Kidney glomerular epithelial cell (primary cell): ENCODE measurements at regions not wholly inside any gene's neighbourhood (a gene's known extent, or its start where the extent isn't known, plus 50 kb on each side); places are given as distances from the start of the nearest gene placed in this dataset.
"Not testable (repeated sequence)": the region's sequence is repeated elsewhere in the genome, so short reads cannot be mapped to it uniquely, and the experiment has no call there.

Experiments used
- DNase-seq: peaks from one replicate; lab custom pipeline; 2025; lab: John Stamatoyannopoulos, UW

GRCh38 chr2:160730296-160730995 lies 236.8 kb upstream of the RBMS1 start:
- DNase-seq = peak; percentile 65

DNA sequence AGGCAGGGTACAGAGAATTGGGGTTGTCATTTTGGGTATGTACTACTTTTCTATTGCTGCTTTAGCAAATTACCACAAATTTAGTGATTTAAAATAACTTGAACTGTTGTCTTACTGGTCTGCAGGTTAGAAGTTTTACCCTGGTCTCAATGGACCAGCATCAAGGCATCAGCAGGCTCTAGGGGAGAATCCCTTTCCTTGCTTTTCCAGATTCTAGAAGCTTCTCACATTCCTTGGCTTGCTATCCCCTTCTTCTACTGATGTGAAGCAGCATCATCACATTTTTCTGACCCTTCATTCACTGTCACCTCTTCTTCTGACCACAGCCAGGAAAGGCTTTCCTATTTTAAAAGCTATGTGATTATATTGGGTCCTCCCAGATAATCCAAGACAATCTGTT lies 237.8 kb upstream of the RBMS1 start:
- DNase-seq = no peak

GRCh38 chr2:160731856-160732255 lies 238.2 kb upstream of the RBMS1 start:
- DNase-seq = no peak

- no peak for DNase-seq
These were observed 242.1 kb upstream of the RBMS1 start for GRCh38 chr2:160735696-160736095.

GRCh38 chr2:160736148-160737028 lies 242.8 kb upstream of the RBMS1 start:
- no peak for DNase-seq

- DNase-seq = no peak
These were observed 243.6 kb upstream of the RBMS1 start for GRCh38 chr2:160737247-160737646.

GRCh38 chr2:160741271-160741670 lies 247.7 kb upstream of the RBMS1 start:
- no peak for DNase-seq

DNA sequence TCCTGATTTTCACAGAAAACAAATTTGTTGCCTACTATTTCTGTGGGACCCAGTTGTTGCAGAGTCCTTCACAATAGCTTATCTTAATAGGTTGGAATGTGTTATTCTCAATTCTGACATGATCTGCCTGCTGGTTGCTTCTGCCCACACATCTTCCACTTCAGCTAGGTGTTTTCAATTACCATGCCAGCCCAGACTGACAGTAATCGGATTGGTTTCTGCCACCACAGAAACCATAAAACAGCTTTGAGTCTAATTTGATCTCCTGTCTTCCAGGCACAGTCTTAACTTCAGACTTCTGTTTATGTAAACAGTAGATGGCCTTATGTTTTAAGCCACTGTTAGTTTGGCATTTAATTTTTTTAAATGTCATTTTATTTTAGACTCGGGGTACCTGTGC lies 248.2 kb upstream of the RBMS1 start:
- no peak for DNase-seq

DNA sequence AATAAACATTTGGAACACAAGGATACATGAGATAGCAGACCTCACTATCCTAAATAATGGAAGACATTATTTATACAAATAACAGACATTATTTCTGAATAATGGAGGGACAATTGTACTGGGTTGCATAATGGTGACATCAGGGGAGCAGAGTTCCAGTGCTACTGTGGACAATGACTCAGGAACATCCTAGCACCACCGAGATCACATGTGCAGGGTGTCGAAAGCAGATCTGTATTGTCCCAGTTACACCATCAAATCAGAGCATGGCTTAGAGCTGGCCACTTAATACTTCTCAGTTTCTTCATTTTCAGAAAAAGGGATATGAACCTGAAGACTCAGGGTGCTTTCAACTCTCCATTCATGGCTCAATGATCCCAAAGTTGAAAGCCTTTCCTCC lies 249.1 kb upstream of the RBMS1 start:
- DNase-seq = no peak

GRCh38 chr2:160747501-160748170 lies 254.0 kb upstream of the RBMS1 start:
- peak; percentile 24 for DNase-seq

GRCh38 chr2:160751021-160751420 lies 257.4 kb upstream of the RBMS1 start:
- DNase-seq = no peak

GRCh38 chr2:160752475-160753330 lies 259.1 kb upstream of the RBMS1 start:
- DNase-seq = no peak

- DNase-seq = no peak
These were observed 259.7 kb upstream of the RBMS1 start for GRCh38 chr2:160753331-160753654.

- no peak for DNase-seq
These were observed 260.4 kb upstream of the RBMS1 start for GRCh38 chr2:160753960-160754359.

DNA sequence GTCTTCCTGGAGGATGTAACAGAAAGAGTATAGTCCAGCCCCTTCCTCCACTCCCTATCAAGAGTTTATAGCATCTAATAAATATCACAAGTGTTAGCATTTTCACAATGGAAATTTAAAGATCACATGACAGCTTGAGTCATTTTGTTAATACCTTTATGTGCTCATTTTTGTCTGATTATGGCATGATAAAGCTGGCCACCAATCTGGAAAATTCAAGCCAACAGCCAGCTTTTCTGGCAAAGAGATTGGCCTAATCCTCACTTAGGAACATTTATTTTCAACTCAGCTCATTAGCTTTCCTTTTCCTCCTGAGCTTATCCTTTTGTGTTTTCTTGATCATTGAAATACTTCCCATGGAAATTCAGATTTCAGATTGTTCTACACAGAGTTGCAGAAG lies 262.9 kb upstream of the RBMS1 start:
- DNase-seq = no peak

- DNase-seq = not testable (repeated sequence)
These were observed 269.0 kb upstream of the RBMS1 start for GRCh38 chr2:160762493-160763128.

DNA sequence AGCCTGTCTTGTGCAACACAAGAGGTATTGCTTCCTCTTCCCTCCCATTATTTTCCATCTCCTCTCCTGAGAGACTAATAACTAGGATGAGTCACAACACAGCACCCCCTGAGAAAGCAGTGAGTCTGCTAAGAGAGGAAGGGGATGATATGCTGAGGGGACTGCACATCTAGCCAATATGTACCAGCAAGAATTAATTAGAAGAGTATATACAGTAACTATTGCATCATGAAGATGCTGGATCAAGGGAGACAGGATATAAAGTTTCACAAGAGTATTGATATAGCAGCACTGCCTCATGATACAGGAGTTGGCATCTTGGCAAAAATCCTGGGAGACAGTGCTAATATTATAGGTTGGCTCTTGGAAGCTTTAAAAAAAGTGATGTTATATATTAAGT lies 289.9 kb upstream of the RBMS1 start:
- no peak for DNase-seq

DNA sequence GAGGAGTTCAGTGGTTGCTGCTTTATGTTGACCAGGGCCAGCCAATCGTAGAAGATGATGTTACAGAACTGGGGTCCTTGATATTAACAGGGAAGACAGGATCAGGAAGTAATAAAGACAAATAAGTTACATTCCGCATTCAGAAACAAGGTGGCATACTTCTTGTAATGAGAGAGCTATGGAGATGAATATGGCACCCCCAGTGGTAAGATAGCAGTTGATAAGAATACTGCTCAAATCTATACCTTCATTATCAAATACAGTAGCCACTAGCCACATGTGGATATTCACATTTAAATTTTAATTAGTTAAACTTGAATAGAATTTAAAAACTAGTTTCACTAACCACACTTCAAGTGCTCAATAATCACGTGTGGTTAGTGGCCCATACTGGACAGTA lies 290.4 kb upstream of the RBMS1 start:
- no peak for DNase-seq

GRCh38 chr2:160790738-160791137 lies 297.1 kb upstream of the RBMS1 start:
- DNase-seq = no peak

DNA sequence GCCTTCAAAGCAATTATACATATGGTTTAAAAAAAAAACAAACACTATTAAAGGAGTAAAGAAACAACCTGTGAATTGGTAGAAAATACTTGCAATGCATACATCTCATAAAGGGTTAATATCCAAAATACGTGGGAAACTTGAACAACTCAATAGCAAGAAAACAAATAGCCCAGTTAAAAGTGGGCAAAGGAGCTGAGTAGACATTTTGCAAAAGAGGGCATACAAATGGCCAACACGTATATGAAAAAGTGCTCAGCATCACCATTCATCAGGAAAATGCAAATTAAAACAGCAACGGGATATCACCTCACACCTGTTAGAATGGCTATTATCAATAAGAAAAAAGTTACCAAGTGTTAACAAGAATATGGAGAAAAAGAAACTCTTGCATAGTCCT lies 298.3 kb upstream of the RBMS1 start:
- no peak for DNase-seq

GRCh38 chr2:160792837-160793236 lies 299.2 kb upstream of the RBMS1 start:
- no peak for DNase-seq

DNA sequence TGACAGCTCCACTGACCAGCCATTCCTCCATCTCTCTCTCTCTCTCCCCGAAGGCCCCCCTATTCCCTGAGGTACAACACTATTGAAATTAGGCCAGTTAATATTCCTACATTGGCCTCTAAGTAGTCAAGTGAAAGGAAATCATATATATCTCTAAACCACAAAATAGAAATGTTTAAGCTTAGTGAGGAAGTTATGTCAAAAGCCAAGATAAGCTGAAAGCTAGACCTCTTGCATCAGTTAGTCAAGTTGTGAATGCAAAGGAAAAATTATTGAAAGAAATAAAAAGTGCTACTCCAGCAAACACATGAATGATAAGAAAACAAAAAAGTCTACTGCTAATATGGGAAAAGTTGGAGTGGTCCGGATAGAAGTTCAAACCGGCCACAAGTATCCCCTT lies 301.3 kb upstream of the RBMS1 start:
- DNase-seq = no peak
